HG03097 (cell line): ENCODE measurements at regions not wholly inside any gene's neighbourhood (a gene's known extent, or its start where the extent isn't known, plus 50 kb on each side); places are given as distances from the start of the nearest gene placed in this dataset.

Experiments used
- ATAC-seq: cut with Tn5 transposase; IDR thresholded peaks from one replicate; pipeline ENCODE4 v1.9.1; 2021; ENCODE audit not compliant: unreplicated experiment, low FRiP score

DNA sequence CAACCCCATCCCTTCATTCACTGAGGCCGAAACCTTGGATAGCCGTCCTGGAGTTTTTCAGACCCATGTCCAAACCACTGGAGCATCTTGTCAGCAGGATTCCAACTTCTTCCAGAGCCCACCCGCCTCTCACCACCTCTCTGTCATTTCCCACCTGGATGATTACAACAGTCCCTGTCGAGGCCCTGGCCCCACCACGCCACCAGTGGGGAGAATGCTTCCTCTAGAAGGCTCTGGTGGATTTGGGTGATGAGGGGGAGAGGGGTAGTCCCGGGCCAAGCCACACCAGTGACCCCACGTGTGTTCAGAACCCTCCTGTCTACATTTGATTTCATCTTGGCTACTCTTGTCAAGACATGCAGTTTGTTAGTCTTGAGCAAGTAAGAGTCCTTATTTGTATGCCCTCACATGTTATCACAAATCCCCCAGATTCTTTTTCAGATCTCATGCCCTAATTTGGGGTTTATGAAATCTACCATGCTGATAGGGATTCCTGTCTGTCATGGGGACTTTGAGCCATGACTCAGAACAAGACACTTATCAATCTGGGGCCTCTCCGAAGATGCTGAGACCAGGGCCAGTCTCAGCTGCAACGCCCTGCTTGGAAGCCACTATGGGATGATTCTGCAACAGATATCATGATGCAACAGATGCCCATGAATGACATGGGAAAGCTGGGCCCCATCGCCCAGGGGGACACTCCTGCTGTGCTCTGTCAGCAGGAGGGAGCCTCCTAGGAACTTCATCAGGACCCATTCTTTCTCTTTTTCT is 186.1 kb downstream of the ZFP36L2 start:
- ATAC-seq, result no peak

DNA sequence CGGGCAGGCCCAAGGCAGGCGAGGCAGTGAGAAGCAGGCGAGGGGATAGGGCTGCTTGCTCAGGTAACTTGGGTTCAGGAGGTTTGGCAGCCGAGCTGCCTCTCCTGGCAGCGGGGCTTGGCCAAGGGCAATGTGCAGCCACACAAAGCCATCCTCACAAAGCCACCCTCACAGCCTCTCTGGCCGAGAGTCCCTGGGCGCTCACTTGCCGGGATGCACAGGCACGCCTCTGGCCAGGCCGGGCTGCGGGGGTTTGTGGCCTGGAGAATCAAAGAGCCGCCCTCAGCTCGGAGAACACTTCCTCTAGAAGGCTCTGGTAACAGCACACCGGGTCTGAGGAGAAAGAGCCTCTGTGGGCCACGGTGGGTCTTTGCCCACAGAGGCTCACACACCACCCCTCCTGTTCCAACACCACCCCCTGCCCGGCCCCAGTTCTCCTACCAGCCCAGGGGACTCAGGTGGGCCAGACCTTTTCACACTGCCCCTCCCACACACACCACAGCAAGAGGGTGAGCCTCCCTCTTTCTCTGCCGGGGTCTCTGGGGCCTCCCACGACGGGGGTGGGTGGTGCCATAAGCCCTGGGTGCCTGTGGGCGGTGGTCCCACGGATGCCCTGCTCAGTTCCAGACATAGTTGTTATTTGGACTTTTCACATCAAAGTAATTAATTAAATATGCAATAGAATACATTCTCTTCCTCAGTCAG is 186.9 kb downstream of the ZFP36L2 start:
- no peak for ATAC-seq

DNA sequence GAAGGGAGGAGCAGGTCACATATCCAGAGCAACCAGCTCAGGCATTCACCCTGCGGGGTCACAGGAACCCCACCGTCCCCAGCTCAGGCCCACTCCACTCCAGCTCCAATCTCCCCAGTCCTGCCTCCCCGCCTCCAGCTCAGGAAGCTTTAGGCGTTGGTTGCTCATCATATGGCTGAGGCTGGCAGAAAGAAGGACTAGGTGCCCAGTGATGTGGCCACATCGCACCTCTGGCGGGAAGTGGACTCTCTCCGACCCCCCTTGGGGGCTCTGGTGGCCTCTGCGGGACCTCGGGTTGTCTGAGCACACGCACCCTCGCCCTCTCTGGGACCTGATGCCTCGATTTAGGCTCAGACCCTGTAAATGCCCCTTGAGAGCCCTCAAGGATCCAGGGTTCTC is 187.7 kb downstream of the ZFP36L2 start:
- no peak for ATAC-seq

DNA sequence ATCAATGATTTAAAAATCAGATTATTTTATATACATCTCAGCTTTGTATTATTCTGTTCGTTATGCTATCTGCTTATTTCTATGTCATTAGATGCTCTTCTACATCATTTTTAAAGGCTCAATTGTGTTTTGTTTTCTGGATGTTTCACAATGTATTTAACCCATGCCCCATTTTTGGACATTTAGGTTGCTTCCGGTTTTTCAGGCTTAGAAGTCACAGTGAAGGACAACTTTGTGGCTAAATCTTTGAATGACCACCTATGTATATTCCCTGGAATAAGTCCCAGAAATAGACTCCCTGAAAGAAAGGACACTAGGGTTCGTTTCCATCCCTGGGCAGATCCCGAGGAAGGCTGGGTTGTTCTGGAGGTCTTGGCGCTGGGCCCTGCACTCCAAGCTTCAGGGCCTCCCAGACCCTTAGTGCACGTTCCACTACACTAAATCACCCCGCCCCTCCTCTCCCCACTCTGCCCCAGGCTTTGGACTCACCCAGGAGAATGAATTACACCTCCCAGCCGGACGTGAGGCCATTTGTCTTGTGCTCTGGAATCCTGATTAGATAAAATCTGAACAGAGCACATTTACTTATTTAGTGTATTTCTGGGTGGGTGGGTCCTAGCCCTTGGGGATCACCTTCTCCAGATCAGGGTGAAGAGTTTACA is 188.2 kb downstream of the ZFP36L2 start:
- no peak for ATAC-seq

DNA sequence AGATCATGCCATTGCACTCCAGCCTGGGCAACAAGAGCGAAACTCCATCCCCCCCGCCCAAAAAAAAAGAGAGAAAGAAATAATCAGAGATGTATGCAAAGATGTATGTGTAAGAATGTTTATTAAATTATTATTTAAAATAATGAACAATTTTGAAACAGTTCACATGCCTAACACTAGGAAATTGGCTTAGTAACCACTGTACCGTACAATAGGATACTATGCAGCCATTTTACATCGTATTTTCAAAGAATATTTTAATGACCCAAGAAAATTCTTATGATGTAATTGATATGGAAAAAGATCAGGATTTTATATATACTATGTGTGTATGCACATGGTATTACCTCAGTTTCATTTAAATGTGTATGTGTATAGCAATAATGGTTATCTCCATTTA is 190.5 kb downstream of the ZFP36L2 start:
- ATAC-seq, result no peak

DNA sequence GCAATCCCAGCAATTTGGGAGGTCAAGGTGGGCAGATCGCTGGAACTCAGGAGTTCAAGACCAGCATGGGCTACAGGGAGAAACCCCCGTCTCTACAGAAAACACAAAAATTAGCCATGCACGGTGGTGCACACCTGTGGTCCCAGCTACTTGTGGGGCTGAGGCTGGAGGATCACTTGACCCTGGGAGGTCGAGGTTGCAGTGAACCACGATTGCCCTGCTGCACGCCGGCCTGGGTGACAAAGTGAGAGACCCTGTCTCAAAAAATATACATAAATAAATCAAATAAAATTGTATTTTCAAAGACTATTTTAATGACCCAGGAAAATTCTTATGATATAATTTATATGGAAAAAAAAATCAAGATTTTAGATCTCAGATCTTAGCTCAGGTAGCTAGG is 191.5 kb downstream of the ZFP36L2 start:
- no peak for ATAC-seq

DNA sequence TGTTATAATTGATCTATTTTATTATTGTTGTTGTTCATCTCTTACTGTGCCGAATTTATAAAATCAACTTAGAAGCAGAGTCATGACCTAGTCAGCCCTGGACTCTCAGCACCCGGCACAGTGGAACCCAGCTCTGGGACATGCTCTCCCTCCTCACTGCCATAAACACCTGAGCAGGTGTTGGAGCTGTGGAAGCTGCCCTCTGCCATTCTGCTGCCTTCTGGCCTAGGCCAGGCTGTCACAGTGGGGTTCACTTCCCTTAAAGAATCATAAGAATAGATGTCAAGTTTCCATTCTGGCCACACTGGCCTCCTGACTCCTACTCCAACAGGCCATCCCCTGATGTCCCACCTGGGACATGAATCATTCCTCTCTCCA is 192.2 kb downstream of the ZFP36L2 start:
- ATAC-seq, result no peak

DNA sequence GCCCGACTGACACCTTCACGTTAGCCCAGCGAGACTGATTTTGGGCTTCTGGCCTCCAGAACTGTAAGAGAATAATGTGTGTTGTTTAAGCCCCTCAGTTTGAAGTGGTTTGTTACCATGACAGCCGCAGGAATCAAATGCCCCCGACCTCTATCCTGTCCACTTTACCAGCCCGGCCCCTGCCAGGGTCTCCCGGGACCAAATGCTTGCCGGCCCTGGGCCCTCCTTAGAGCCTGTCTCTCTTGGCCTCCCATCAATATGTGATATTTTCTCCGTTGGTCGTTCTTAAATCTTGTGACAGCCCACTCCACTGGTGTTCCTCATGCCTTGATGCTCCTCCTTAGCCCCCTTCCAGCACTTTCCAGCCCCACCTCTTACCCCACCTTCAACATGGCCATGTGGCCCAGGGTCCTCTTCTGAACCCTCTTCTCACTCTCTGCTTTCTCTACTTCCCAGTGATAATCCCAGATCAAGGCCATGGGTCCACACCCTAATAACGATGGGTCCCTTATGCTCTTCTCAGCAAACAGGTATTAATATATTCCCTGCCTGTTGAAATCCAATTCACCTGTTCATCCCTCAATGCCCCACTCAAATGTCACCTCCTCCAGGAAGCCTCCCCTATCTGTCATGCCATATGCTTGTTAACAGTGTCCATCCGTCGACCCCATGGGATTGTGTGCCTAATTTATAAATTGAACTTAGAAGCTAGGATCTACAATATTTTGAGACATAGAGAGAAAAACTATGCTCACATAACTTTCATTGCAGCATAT is 192.8 kb downstream of the ZFP36L2 start:
- no peak for ATAC-seq

DNA sequence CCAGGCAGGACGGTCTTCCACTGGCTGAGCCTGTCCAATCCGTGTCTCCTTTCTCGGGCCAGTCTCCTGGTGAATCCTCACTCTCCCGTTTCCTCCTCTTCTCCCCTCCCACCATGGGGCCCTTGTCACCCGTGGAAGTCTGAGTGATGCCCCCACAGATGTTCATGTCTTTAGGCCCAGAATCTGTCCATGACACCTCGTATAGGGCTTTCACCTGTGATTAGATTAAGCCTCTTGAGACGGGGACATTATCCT is 193.5 kb downstream of the ZFP36L2 start:
- ATAC-seq, result no peak

DNA sequence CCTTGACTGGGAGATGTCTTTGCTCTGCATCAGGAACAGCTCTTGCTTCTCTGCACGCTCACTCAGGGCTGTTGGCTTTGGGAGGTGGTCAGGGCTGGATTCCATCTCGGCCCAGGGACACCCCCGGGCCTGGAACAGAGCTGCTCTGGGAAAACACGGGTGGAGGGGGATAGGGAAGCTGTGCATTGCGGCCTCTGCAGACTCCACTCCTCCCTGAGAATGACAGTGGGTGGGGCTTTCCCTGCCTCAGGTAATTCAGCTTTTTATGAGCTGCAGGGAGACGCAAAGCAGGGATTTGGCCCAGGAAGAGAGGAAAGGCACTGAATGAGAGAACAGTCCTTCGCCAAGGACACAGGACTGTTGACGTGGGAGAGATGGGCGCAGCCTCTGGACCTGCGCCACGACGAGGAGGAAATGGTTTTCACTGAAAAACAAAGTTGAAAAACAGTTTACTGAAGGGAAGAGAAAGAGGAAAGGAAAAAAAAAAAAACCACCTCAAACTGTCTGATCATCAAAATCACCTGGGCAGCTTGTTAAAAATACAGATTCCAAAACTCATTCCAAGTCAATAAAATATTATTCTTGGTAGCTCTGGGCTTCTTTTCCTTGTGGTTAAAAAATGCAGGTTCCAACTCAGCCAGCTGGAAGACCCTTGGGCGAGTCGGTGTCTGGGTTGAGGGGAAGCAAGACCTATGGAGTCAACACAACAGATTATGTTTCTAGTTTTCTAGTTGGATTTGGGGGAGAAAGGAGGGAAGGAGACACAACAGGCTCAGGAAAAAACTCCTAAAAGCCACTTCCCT is 194.0 kb downstream of the ZFP36L2 start:
- ATAC-seq, result no peak

DNA sequence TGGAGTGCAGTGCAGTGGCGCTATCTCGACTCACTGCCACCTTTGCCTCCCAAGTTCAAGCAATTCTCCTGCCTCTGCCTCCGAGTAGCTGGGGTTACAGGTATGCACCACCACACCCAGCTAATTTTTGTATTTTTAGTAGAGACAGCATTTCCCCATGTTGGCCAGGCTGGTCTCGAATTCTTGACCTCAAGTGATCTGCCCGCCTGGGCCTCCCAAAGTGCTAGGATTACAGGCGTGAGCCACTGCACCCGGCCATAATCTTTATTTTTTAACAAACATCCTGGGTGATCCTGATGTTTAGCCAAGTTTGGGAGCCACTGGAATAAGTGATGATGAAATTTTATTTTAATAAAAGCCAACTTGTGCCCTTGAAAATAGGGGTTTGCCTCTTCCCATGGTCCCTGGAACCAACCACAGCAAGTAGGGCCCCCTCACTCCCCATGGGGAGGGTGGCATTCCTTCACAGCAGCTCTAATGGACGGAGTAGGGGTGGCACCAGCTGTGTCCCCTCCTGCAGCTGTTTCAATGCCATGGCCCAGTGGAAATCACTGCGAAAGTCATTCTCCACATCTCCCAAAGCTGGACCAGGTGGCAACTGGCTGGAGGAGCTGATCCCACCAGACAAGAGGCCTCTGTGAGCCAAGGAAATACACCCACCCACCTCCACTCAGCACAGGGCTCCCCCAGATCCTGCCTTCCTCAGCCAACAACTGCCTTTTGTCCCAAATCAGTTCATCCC is 194.8 kb downstream of the ZFP36L2 start:
- ATAC-seq, result no peak

DNA sequence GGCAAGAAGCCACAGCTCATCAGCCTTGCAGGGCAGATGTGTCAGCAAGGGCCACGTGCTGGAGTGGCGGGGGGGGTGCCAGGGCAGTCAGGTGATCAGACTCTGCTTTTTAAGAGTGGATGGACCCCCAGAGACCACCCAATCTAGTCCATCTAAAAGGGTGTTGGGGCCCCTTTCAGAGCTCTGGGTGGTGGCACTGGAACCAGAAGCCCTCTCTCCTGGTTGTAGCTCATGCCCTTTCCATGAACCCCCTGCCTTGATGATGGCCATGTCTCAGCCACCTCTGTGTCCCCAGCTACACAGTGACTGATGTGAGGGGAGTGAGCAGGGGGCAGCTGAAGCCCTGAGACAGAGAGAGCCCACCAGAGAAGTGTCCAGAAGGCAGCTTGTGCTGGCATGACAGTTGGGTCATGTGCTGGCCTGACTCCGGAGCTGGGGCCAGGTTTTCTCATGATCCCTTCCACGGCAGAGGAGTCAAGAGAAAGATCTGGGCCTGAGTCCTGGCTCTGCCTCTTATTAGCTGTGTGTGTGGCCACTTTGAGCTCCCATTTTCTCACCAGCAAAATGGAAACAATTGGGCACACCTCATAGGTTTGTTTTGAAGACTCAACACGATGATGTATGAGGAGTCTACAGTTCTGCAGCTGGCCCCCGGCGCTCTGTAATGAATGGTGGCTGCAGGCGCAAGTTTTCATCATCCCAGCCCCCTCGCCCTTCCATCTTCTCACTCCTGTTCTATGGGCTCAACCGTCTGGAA is 195.7 kb downstream of the ZFP36L2 start:
- ATAC-seq, result no peak

DNA sequence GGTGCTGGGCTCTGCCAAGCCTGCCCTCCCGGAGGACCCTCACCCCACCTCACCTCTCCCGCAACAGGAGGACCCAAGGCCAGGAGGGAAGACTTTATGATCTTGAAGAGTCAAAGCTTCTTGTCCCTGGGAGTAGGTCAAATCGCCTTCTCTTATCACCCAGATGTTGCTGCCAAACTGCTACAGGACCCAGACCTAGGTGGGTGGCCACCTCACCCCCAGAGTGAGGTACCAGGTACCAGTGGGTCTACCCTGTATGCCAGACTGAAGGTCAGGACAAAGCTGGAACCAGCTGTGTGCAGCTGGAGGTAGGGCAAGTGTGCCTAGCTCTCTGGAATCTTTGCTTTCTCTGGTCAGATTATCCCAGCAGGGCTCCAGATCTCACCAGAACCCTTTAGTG is 197.2 kb downstream of the ZFP36L2 start:
- ATAC-seq, result no peak

DNA sequence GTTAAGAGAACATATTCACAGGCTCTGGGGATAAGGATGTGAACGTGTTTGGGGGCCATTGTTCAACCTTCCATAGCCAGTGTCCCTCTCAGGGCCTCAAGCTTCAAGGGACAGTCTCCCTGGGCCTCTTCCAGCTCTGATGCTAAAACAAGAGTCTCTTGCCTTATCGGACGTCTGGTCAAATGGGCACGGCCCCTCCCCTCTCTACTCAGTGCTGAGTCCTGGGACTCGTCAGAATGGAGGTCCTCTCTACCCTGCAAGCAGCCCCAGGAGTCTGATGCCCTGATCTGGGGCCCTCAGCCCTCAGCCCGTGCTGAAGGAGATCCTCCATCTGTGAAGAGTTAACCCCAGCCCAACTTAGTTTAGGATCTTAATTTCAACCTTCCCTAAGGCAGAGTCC is 198.2 kb downstream of the ZFP36L2 start:
- no peak for ATAC-seq

DNA sequence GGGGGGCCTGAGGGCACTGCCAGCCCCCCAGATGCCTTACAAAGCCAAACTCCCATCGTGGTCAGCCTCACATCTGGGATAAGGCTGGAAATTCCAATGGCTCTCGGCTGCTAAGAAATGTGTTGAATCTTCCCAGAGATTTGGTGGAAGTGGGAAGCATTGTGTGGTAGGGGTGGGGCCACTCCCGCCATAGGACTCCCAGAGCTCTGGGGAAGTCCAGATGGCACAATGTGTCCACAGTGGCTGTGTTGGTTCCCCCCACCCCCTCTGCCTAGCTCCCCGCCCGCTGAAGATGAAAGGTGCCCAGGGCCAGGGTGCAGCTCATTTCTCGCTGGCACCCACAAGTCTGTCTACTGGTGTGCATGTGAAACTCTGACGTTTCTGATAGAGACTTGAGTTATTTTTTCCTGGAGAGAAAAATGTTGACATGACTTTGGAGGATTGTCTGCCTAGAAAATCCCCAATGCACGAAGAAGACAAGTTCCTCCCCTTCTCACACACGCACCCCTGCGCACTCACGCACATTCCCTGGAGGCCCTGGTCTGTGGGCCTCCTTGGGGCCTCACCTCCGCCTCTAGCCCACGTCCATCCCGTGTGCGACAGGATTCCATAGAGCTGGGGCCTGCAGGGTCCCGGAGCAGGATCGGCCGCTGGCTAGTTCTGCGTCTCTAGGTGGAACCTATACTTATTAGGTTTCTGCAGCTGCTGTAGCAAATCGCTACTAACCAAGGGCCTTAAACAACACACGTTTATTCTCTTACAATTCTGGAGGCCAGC is 199.1 kb downstream of the ZFP36L2 start:
- no peak for ATAC-seq

DNA sequence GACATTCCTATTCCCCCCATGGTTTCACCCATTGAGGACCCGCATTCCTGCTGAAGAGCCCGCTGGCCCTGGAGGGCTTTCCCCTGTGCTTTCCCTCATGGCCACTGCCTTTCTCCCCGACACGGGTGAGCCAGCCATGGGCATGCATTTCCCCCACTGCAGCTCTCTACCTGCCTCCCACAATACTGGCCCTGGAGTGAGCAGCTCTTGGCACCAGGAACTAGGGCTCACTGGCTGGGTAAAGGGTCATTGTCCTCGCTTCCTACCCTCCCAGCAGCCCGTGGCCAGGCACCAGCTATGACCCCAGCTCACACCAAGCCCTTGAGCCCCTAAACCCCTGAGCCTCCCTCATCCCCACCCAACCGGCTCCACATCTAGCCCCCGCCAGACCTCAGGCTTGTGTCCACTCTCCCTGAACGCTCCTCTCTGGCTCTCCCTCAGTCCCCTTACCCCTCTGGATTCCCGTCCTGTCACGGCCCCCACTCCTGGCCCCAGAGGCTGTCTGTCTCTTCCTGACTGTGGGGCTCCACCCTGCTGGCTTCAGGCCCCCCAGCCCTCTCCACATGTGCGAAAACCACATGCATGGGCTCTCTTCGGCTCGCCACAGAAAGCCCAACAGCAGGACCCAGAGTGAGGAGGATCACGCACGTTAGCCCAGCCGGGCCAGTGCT is 199.8 kb downstream of the ZFP36L2 start:
- ATAC-seq, result no peak

DNA sequence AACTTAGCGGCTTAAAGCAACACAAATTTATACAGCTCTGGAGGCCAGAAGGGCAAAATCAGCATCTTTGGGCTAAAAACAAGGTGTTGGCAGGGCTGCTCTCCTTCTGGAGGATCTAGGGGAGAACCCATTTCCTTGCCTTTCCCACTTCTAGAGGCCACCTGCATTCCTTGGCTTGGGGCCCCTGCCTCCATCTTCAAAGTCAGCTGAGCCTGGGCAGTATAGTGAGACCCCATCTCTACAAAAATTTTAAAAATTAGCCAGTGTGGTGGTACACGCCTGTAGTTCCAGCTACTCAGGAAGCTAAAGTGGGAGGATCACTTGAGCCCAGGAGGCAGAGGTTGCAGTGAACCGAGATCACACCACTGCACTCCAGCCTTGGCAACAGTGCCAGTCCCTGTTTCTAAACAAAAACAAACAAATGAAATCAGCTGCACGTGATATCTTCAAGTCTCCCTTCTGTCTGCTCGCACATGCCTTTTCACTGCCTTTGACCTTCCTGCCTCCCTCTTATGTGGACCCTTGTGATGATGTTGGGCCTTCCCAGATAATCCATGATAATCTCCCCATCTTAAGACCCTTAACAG is 200.6 kb downstream of the ZFP36L2 start:
- no peak for ATAC-seq
